ENCODE measurements at regions not wholly inside any gene's neighbourhood (a gene's known extent, or its start where the extent isn't known, plus 50 kb on each side); places are given as distances from the start of the nearest gene placed in this dataset.

GRCh38 chr3:150114873-150115540, 144.3 kb upstream of the PFN2 start:
- TF ChIP-seq CTCF (IDR thresholded peaks at IDR 0.05; ENCODE audit: low read length) (no peak), EZH2phosphoT487 (IDR thresholded peaks at IDR 0.05; ENCODE audit: low read length) (no peak)
